Smooth muscle cell (in vitro differentiated cells): ENCODE measurements at regions not wholly inside any gene's neighbourhood (a gene's known extent, or its start where the extent isn't known, plus 50 kb on each side); places are given as distances from the start of the nearest gene placed in this dataset.
"Not testable (repeated sequence)": the region's sequence is repeated elsewhere in the genome, so short reads cannot be mapped to it uniquely, and the experiment has no call there.

Source experiments
- DNase-seq: peaks from one replicate; lab custom pipeline; 2025; ENCODE audit not compliant: unreplicated experiment; lab: John Stamatoyannopoulos, UW
- H2AFZ ChIP-seq: fragments of 200-600 bp; sonication (generic); 2 replicates; pipeline ENCODE4 v1.6.0; 2016; ENCODE audit warnings: antibody characterized with exemption, low read depth, mild to moderate bottlenecking
- H3F3A ChIP-seq: fragments of 200-600 bp; sonication (generic); 2 replicates; pipeline ENCODE4 v1.6.0; 2017; ENCODE audit warnings: antibody characterized with exemption, low read depth
- H3K27ac ChIP-seq: fragments of 200-600 bp; sonication (generic); 2 replicates; pipeline ENCODE4 v1.5.1; 2016; ENCODE audit warnings: low read depth, mild to moderate bottlenecking
- H3K27me3 ChIP-seq: fragments of 200-600 bp; sonication (generic); 2 replicates; pipeline ENCODE4 v1.6.1; 2016; ENCODE audit warnings: low read depth, mild to moderate bottlenecking
- H3K36me3 ChIP-seq: fragments of 200-600 bp; sonication (generic); 2 replicates; pipeline ENCODE4 v1.5.1; 2016; ENCODE audit warnings: low read depth
- H3K4me1 ChIP-seq: fragments of 200-600 bp; sonication (generic); 2 replicates; pipeline ENCODE4 v1.5.1; 2016; ENCODE audit warnings: low read depth
- H3K4me2 ChIP-seq: fragments of 200-600 bp; sonication (generic); 2 replicates; pipeline ENCODE4 v1.6.0; 2016; ENCODE audit warnings: mild to moderate bottlenecking
- H3K4me3 ChIP-seq: fragments of 200-600 bp; sonication (generic); 2 replicates; pipeline ENCODE4 v1.5.1; 2016; ENCODE audit warnings: mild to moderate bottlenecking
- H3K79me2 ChIP-seq: fragments of 200-600 bp; sonication (generic); 2 replicates; pipeline ENCODE4 v1.6.0; 2016; ENCODE audit warnings: low read depth, mild to moderate bottlenecking
- H3K9ac ChIP-seq: fragments of 200-600 bp; sonication (generic); 2 replicates; pipeline ENCODE4 v1.6.0; 2016; ENCODE audit warnings: low read depth
- H3K9me3 ChIP-seq: fragments of 200-600 bp; sonication (generic); replicated peaks from 2 replicates; pipeline ENCODE4 v1.5.1; 2016; ENCODE audit warnings: low read depth
- H4K20me1 ChIP-seq: fragments of 200-600 bp; sonication (generic); 2 replicates; pipeline ENCODE4 v1.6.0; 2016; ENCODE audit warnings: low read depth
- CTCF ChIP-seq: fragments of 200-600 bp; sonication (generic); IDR thresholded peaks from 2 replicates; pipeline ENCODE4 v1.5.1; 2017; ENCODE audit warnings: borderline replicate concordance, mild to moderate bottlenecking, antibody characterized with exemption; ENCODE audit not compliant: insufficient read depth, poor library complexity, severe bottlenecking
- WGBS: methylation state at CpG from one replicate; pipeline ENCODE4 v1.1.7; 2016; ENCODE audit warnings: low lambda C conversion rate; 5-methylcytosine and 5-hydroxymethylcytosine counted together

DNA sequence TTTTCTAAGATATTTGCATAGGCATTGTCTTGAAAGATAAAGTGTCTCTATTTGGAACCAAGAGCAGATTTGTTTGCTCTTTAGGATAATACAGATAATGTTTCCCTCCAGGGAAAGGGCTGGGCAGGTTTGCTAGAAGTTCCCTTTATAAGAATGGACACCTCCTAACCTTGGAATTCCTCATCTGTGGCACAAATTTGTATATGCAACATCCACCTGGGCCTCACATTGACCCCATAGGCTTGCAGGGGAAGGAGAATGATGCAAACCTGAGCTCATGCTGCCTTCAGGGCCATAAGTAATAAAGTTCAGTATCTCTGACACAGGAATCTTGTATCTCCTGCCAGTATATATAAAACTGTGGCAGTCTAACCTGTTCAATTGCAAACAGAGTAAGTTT is 508.4 kb upstream of the MIR17HG start:
- H3F3A ChIP-seq = no peaks in the 10 kb centered on the region
- H3K27ac ChIP-seq = no peak overlapping the region
- H3K27me3 ChIP-seq = no peaks in the 10 kb centered on the region
- H3K4me1 ChIP-seq = no peaks in the 10 kb centered on the region
- TF ChIP-seq CTCF = no peak
- no peaks in the 10 kb centered on the region for H4K20me1 ChIP-seq
- no peak overlapping the region for H3K4me2 ChIP-seq
- no peak for DNase-seq
- no peak overlapping the region for H3K4me3 ChIP-seq
- H3K9ac ChIP-seq = no peak overlapping the region
- H3K79me2 ChIP-seq = no peaks in the 10 kb centered on the region
- no peaks in the 10 kb centered on the region for H3K9me3 ChIP-seq
- no peaks in the 10 kb centered on the region for H3K36me3 ChIP-seq
- H2AFZ ChIP-seq = no peak overlapping the region

DNA sequence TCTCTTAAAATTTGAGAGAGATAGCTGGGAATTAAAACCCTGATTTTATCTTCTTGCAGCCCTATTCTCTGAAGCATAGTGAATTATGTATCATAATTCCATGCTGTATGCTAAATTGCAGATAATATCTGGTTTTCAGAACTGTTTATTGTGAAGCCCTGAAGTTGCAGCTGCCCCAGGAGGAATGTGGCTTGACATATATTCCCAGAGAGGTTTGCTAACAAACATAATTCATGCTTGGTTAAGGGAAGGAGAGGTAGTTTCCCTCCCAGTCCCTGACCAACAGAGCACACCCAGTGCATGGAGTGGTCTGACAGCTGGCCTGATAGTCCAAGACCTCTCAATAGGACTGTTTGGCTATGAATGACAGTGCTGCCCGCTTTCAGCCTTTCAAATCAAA is 500.6 kb upstream of the MIR17HG start:
- H3K36me3 ChIP-seq = no peaks in the 10 kb centered on the region
- no peaks in the 10 kb centered on the region for H3K79me2 ChIP-seq
- WGBS = 100% methylated on average over 1 of the region's 1 CpG
- H3K27ac ChIP-seq = no peak overlapping the region
- H3K9me3 ChIP-seq = no peaks in the 10 kb centered on the region
- no peak overlapping the region for H2AFZ ChIP-seq
- H3K27me3 ChIP-seq = no peaks in the 10 kb centered on the region
- H3F3A ChIP-seq = no peaks in the 10 kb centered on the region
- H3K9ac ChIP-seq = no peak overlapping the region
- H4K20me1 ChIP-seq = no peaks in the 10 kb centered on the region
- no peak overlapping the region for H3K4me3 ChIP-seq
- TF ChIP-seq CTCF = no peak
- no peaks in the 10 kb centered on the region for H3K4me1 ChIP-seq
- H3K4me2 ChIP-seq = no peak overlapping the region
- no peak for DNase-seq

DNA sequence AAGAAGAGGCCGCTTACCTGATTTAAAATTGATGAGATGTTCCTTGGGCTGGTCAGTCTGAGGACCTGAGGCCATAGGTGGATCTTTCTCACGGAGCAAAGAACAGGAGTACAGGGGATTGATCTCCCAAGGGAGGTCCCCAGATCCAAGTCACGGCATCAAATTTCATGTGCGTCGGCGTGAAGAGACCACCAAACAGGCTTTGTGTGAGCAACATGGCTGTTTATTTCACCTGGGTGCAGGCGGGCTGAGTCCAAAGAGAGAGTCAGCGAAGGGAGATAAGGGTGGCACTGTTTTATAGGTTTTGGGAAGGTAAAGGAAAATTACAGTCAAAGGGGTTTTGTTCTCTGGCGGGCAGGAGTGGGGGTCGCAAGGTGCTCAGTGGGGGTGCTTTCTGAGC is 493.8 kb upstream of the MIR17HG start:
- not testable (repeated sequence) for H3K9me3 ChIP-seq, H3K9ac ChIP-seq
- 12% methylated on average over 10 of the region's 10 CpGs for WGBS

DNA sequence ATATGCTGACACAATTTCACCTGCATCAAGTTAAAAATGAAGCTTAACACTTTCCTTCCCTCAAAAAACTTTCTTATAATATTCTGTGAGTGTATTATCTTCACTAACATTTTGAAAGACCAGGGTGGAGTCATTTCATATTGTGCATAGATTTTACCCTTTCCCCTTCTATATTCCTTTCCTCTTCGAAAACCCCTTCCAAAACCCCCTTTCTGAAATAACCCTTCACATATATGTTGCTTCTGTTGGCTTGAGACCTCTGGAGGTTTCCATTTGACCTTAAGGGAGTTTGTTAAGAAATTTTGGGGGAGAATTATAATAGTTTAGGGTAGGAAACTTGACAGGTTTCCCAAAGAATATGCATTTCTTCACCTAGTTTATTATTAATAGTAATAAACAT is 489.6 kb upstream of the MIR17HG start:
- Histone ChIP-seq H3K36me3 (no peaks in the 10 kb centered on the region), H3K4me3 (no peak overlapping the region), H4K20me1 (no peaks in the 10 kb centered on the region), H3K4me2 (no peak overlapping the region), H3K79me2 (no peaks in the 10 kb centered on the region), H3F3A (no peaks in the 10 kb centered on the region), H3K27me3 (peaks cover 45% of the 10 kb centered on the region), H3K27ac (no peak overlapping the region), H3K9me3 (no peaks in the 10 kb centered on the region), H2AFZ (no peak overlapping the region), H3K9ac (no peak overlapping the region), H3K4me1 (no peaks in the 10 kb centered on the region)
- no peak for TF ChIP-seq CTCF
- no peak for DNase-seq
- 37% methylated on average over 1 of the region's 1 CpG for WGBS

More for the DNA sequence above, 493.8 kb upstream of the MIR17HG start:
- H3K27ac ChIP-seq, H4K20me1 ChIP-seq, H3K4me1 ChIP-seq, H3K79me2 ChIP-seq, DNase-seq, H3F3A ChIP-seq, H3K36me3 ChIP-seq, H3K4me2 ChIP-seq, H2AFZ ChIP-seq, H3K4me3 ChIP-seq: not testable (repeated sequence)
- H3K27me3 ChIP-seq = peaks cover 54% of the 10 kb centered on the region
